ENCODE measurements at regions not wholly inside any gene's neighbourhood (a gene's known extent, or its start where the extent isn't known, plus 50 kb on each side); places are given as distances from the start of the nearest gene placed in this dataset.

GRCh38 chr17:36707904-36708303 is 106.5 kb downstream of the MRM1 start:
- Mint-ChIP-seq H3K9me3 (ENCODE audit: low read depth) (no peaks in the 10 kb centered on the region), H3K27ac (ENCODE audit: unreplicated experiment) (no peak overlapping the region), H3K4me1 (ENCODE audit: low read depth) (peaks cover 4% of the 10 kb centered on the region), H3K4me3 (ENCODE audit: unreplicated experiment) (no peak overlapping the region), H3K27me3 (ENCODE audit: low read depth) (peaks cover 42% of the 10 kb centered on the region), H3K36me3 (ENCODE audit: low read depth) (no peaks in the 10 kb centered on the region)
- DNase-seq (ENCODE audit: low spot score): no peak
- TF ChIP-seq CTCF (IDR thresholded peaks at IDR 0.05): no peak

- peaks cover 34% of the 10 kb centered on the region for H3K27me3 Mint-ChIP-seq (ENCODE audit: low read depth)
- DNase-seq (ENCODE audit: low spot score): peak; percentile 24
- H3K36me3 Mint-ChIP-seq (ENCODE audit: low read depth): no peaks in the 10 kb centered on the region
- H3K27ac Mint-ChIP-seq (ENCODE audit: unreplicated experiment): no peak overlapping the region
- no peaks in the 10 kb centered on the region for H3K9me3 Mint-ChIP-seq (ENCODE audit: low read depth)
- no peaks in the 10 kb centered on the region for H3K4me1 Mint-ChIP-seq (ENCODE audit: low read depth)
- TF ChIP-seq CTCF (IDR thresholded peaks at IDR 0.05): no peak
- H3K4me3 Mint-ChIP-seq (ENCODE audit: unreplicated experiment): no peak overlapping the region
Measured at GRCh38 chr17:36714789-36715188, 113.4 kb downstream of the MRM1 start.

GRCh38 chr17:36715951-36716350 is 114.6 kb downstream of the MRM1 start:
- DNase-seq (ENCODE audit: low spot score): peak; percentile 54
- Mint-ChIP-seq H3K27ac (ENCODE audit: unreplicated experiment) (no peak overlapping the region), H3K4me3 (ENCODE audit: unreplicated experiment) (no peak overlapping the region), H3K4me1 (ENCODE audit: low read depth) (no peaks in the 10 kb centered on the region), H3K36me3 (ENCODE audit: low read depth) (no peaks in the 10 kb centered on the region), H3K9me3 (ENCODE audit: low read depth) (no peaks in the 10 kb centered on the region), H3K27me3 (ENCODE audit: low read depth) (peaks cover 32% of the 10 kb centered on the region)
- no peak for TF ChIP-seq CTCF (IDR thresholded peaks at IDR 0.05)

- no peak for DNase-seq (ENCODE audit: low spot score)
- Mint-ChIP-seq H3K9me3 (ENCODE audit: low read depth) (no peaks in the 10 kb centered on the region), H3K27me3 (ENCODE audit: low read depth) (peaks cover 26% of the 10 kb centered on the region), H3K27ac (ENCODE audit: unreplicated experiment) (no peak overlapping the region), H3K4me3 (ENCODE audit: unreplicated experiment) (no peak overlapping the region), H3K4me1 (ENCODE audit: low read depth) (peaks cover 4% of the 10 kb centered on the region), H3K36me3 (ENCODE audit: low read depth) (no peaks in the 10 kb centered on the region)
- no peak for TF ChIP-seq CTCF (IDR thresholded peaks at IDR 0.05)
Measured at GRCh38 chr17:36717088-36717487, 115.7 kb downstream of the MRM1 start.

- H3K27me3 Mint-ChIP-seq (ENCODE audit: low read depth): peaks cover 20% of the 10 kb centered on the region
- no peak for DNase-seq (ENCODE audit: low spot score)
- no peaks in the 10 kb centered on the region for H3K9me3 Mint-ChIP-seq (ENCODE audit: low read depth)
- H3K27ac Mint-ChIP-seq (ENCODE audit: unreplicated experiment): no peak overlapping the region
- H3K36me3 Mint-ChIP-seq (ENCODE audit: low read depth): no peaks in the 10 kb centered on the region
- peaks cover 6% of the 10 kb centered on the region for H3K4me1 Mint-ChIP-seq (ENCODE audit: low read depth)
- no peak overlapping the region for H3K4me3 Mint-ChIP-seq (ENCODE audit: unreplicated experiment)
- no peak for TF ChIP-seq CTCF (IDR thresholded peaks at IDR 0.05)
Measured at GRCh38 chr17:36720131-36720530, 118.7 kb downstream of the MRM1 start.
